GM12878 (cell line): ENCODE measurements at regions not wholly inside any gene's neighbourhood (a gene's known extent, or its start where the extent isn't known, plus 50 kb on each side); places are given as distances from the start of the nearest gene placed in this dataset.

ENCODE experiments used
- ATAC-seq: fragments of 200-7000 bp; cut with Tn5 transposase; 3 replicates; pipeline ENCODE4 v1.9.1; 2020; ENCODE audit warnings: mild to moderate bottlenecking, moderate library complexity
- BruUV-seq: library from RNA; stranded (reverse); fragments of 400-500 nt; replicated peaks from 2 replicates; lab custom pipeline; 2021; lab: Mats Ljungman, UMichigan
- CTCF ChIA-PET: fragments of 300-600 bp; sonication (Branson Sonifier 250); formaldehyde crosslinking; extraction: SDS; loops from one replicate; lab custom pipeline; 2021; ENCODE audit warnings: inconsistent platforms; lab: Yijun Ruan, JAX
- POLR2A ChIA-PET: fragments of 350-600 bp; formaldehyde crosslinking; extraction: SDS; loops from one replicate; lab custom pipeline; 2021; ENCODE audit warnings: inconsistent platforms; lab: Charles Lee
- RAD21 ChIA-PET: fragments of 300-600 bp; sonication (Branson Sonifier 250); formaldehyde crosslinking; loops from one replicate; lab custom pipeline; 2023; ENCODE audit warnings: antibody characterized with exemption; ENCODE audit not compliant: unreplicated experiment; lab: Charles Lee
- SMC1A ChIA-PET: fragments of 300-600 bp; sonication (Branson Sonifier 250); formaldehyde crosslinking; loops from one replicate; lab custom pipeline; 2023; ENCODE audit not compliant: unreplicated experiment, uncharacterized antibody; lab: Charles Lee
- DNase-seq: peaks from one replicate; pipeline ENCODE4 v3.0.0-alpha.2; 2011; ENCODE audit warnings: low read depth, low spot score
- FAIRE-seq: peaks from 3 replicates; lab custom pipeline; 2011; peaks lifted over from hg19 to GRCh38; lab: Jason Lieb, UNC
- H2AFZ ChIP-seq: 2 replicates; pipeline ENCODE4 v1.6.0; 2011; ENCODE audit warnings: low read depth, low read length, control low read depth; ENCODE audit not compliant: control insufficient read depth
- H3K27ac ChIP-seq: 2 replicates; pipeline ENCODE4 v1.5.1; 2011; ENCODE audit warnings: control low read depth; ENCODE audit not compliant: control insufficient read depth, insufficient read depth
- H3K27me3 ChIP-seq, 2 experiments: replicated peaks in 1 of 2; 2 replicates each; pipeline versions ENCODE4 v1.6.0 to v1.6.1; 2011; ENCODE audit warnings: low read length in 1 of 2; ENCODE audit not compliant: control insufficient read depth in 2 of 2, insufficient read depth in 2 of 2
- H3K36me3 ChIP-seq, 2 experiments: 2 replicates each; pipeline ENCODE4 v1.5.1; 2011; ENCODE audit warnings: low read length in 1 of 2; ENCODE audit not compliant: control insufficient read depth in 2 of 2, insufficient read depth in 2 of 2
- H3K4me1 ChIP-seq: 2 replicates; pipeline ENCODE4 v1.6.1; 2011; ENCODE audit warnings: mild to moderate bottlenecking, low read length, moderate library complexity, mixed read lengths; ENCODE audit not compliant: control insufficient read depth, insufficient read depth
- H3K4me2 ChIP-seq: 2 replicates; pipeline ENCODE4 v1.6.0; 2011; ENCODE audit warnings: control low read depth; ENCODE audit not compliant: control insufficient read depth, insufficient read depth
- H3K4me3 ChIP-seq: fragments of 200-600 bp; sonication (generic); 2 replicates; pipeline ENCODE4 v1.5.1; 2016
- H3K79me2 ChIP-seq: 2 replicates; pipeline ENCODE4 v1.6.0; 2011; ENCODE audit warnings: low read length; ENCODE audit not compliant: control insufficient read depth, insufficient read depth
- H3K9ac ChIP-seq: 2 replicates; pipeline ENCODE4 v1.8.0; 2011; ENCODE audit warnings: low read length, control low read depth, mixed read lengths; ENCODE audit not compliant: control insufficient read depth, insufficient read depth
- H3K9me3 ChIP-seq: replicated peaks from 3 replicates; pipeline ENCODE4 v1.5.1; 2011; ENCODE audit warnings: mild to moderate bottlenecking, low read length; ENCODE audit not compliant: control insufficient read depth, insufficient read depth
- H4K20me1 ChIP-seq: 2 replicates; pipeline ENCODE4 v1.6.0; 2011; ENCODE audit not compliant: control insufficient read depth, insufficient read depth
- CHD2 ChIP-seq: IDR thresholded peaks from 2 replicates; pipeline ENCODE4 v1.6.1; 2011; ENCODE audit warnings: low read depth, low read length, improper control_type of control experiment, borderline replicate concordance
- EGR1 ChIP-seq, 2 experiments: IDR thresholded peaks; 1 replicate in 1 of 2; 2 replicates in 1 of 2; pipeline ENCODE4 v1.6.1; 2011 to 2012; ENCODE audit warnings: low read depth in 2 of 2, low read length in 2 of 2, borderline replicate concordance in 1 of 2, mild to moderate bottlenecking in 1 of 2, moderate library complexity in 1 of 2
- HDAC2 ChIP-seq: fragments of 200-600 bp; sonication (generic); IDR thresholded peaks from 2 replicates; pipeline ENCODE4 v1.6.1; 2017
- HDAC6 ChIP-seq: fragments of 200-600 bp; sonication (generic); IDR thresholded peaks from one replicate; pipeline ENCODE4 v1.8.0; 2017; ENCODE audit warnings: antibody characterized with exemption; ENCODE audit not compliant: unreplicated experiment
- IRF5 ChIP-seq: fragments of 450-650 bp; IDR thresholded peaks from 2 replicates; pipeline ENCODE4 v1.6.1; 2017; ENCODE audit warnings: borderline replicate concordance
- MXI1 ChIP-seq: fragments of 150-350 bp; IDR thresholded peaks from 2 replicates; pipeline ENCODE4 v1.6.1; 2011; ENCODE audit warnings: low read depth, mild to moderate bottlenecking, inconsistent platforms, low read length, improper control_type of control experiment
- NR2F1 ChIP-seq: fragments of 450-650 bp; conservative IDR thresholded peaks from 2 replicates; pipeline ENCODE4 v1.6.1; 2017; ENCODE audit warnings: mild to moderate bottlenecking
- RELB ChIP-seq: fragments of 450-650 bp; IDR thresholded peaks from 2 replicates; pipeline ENCODE4 v1.6.1; 2017; ENCODE audit warnings: low read depth, mild to moderate bottlenecking, moderate library complexity
- SRF ChIP-seq, 2 experiments: IDR thresholded peaks; 2 replicates each; pipeline ENCODE4 v1.6.1; 2011; ENCODE audit warnings: low read depth in 2 of 2, low read length in 2 of 2, mild to moderate bottlenecking in 1 of 2, moderate library complexity in 1 of 2
- ZBED1 ChIP-seq: IDR thresholded peaks from 2 replicates; pipeline ENCODE4 v1.6.1; 2016; ENCODE audit warnings: borderline replicate concordance
- WGBS: methylation state at CpG from one replicate; pipeline ENCODE4 v1.1.6; 2016; ENCODE audit warnings: low lambda C conversion rate; ENCODE audit not compliant: insufficient replicate concordance, insufficient coverage; ENCODE audit errors: missing lambda C conversion rate; 5-methylcytosine and 5-hydroxymethylcytosine counted together
- in situ Hi-C: fragments of 300-500 bp; cut with MboI; formaldehyde crosslinking; loops from 9 replicates; pipeline ENCODE4 v1.14.3; 2018; ENCODE audit warnings: mixed read lengths
- intact Hi-C: fragments of 100-400 bp; cut with micrococcal nuclease; formaldehyde crosslinking; loops from one replicate; pipeline ENCODE4 v1.14.2; 2022; ENCODE audit not compliant: unreplicated experiment

- ChIA-PET POLR2A (no interaction called here), SMC1A (no interaction called here), RAD21 (no interaction called here), CTCF (no interaction called here)
- Histone ChIP-seq H3K36me3 (no peaks in the 10 kb centered on the region), H4K20me1 (no peaks in the 10 kb centered on the region), H2AFZ (no peak overlapping the region), H3K27me3 (no peaks in the 10 kb centered on the region), H3K9me3 (no peaks in the 10 kb centered on the region), H3K4me2 (no peak overlapping the region), H3K79me2 (no peaks in the 10 kb centered on the region), H3K4me3 (no peak overlapping the region), H3K4me1 (no peaks in the 10 kb centered on the region), H3K27ac (no peak overlapping the region), H3K9ac (no peak overlapping the region)
- ATAC-seq (no peak), DNase-seq (no peak), FAIRE-seq (no peak)
- in situ Hi-C loops (no loop called here), intact Hi-C loops (no loop called here)
- BruUV-seq = no TSS peak
- no peak for TF ChIP-seq RELB
- TF ChIP-seq HDAC2 = no peak
- no peak for TF ChIP-seq ZBED1
- TF ChIP-seq SRF (IDR thresholded peaks at IDR 0.05; ENCODE audit: low read depth in 2 of 2, low read length in 2 of 2) = no peak
- no peak for TF ChIP-seq HDAC6
- TF ChIP-seq NR2F1 = no peak
- TF ChIP-seq EGR1 (IDR thresholded peaks at IDR 0.05; ENCODE audit: borderline replicate concordance in 1 of 2, low read depth in 2 of 2, low read length in 2 of 2) = no peak
- no peak for TF ChIP-seq CHD2
- no peak for TF ChIP-seq IRF5
- no peak for TF ChIP-seq MXI1
- WGBS = 12% methylated on average over 3 of the region's 3 CpGs
These were observed 368.1 kb downstream of the TMEM135 start for GRCh38 chr11:87405843-87406242.
